Suppressor macrophage (primary cell): ENCODE measurements at regions not wholly inside any gene's neighbourhood (a gene's known extent, or its start where the extent isn't known, plus 50 kb on each side); places are given as distances from the start of the nearest gene placed in this dataset.
"Not testable (repeated sequence)": the region's sequence is repeated elsewhere in the genome, so short reads cannot be mapped to it uniquely, and the experiment has no call there.

Source experiments
- DNase-seq, 4 experiments: peaks; one replicate each; pipeline ENCODE4 v3.0.0-alpha.2; 2020 to 2022

DNA sequence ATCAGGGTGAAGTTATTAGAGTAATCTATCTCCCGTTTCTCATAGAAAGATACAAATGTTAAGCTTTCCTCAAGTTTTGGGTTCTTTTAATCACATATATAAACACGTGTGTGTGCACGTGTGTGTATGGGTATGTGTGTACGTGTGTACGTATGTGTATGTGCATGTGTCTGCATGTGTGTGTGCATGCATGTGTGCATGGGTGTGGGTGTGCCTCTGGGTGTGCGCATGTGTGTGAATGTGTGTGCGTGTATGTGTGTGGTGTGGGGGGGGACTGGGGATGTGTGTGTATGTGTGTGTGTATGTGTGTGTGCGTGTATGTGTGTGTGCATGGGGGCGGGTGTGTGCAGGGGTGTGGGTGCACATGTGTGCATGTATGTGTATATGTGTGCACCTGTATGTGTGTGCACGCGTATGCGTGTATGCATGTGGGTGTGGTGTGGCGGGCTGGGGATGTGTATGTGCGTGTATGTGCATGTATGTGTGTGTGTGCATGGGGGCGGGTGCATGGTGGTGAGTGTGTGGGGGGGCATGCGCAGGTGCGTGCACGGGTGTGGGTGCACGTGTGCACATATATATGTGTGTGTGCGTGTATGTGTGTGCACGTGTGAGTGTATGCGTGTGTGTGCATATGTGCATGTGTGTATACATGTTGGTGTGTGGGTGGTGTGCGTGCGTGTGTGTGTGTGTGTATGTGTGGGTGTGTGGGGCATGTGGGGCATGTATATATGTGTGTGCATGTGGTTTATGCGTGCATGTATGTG is 304.0 kb downstream of the MBD2 start:
- no peak for DNase-seq

GRCh38 chr18:53918091-53918490 is 306.4 kb downstream of the MBD2 start:
- DNase-seq = no peak

DNA sequence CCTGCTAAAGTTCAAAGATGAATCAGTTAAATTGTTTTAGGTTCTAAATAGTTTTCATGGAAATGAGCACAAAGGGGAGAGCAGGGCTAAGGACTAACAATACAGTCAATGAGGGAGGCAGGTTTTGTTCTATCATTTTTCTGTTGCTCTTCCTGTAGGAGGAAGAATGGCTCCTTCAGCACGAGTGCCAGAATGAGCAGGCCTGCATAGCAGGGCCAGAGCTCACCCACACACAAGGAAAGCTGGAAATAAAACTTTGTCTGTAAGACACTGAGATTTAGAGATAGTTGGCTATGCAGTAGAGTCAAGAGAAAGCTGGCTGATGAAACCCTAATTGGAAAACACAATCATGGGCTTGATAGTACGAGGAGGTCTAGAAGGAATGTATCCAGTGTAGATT is 313.3 kb downstream of the MBD2 start:
- DNase-seq = no peak

- DNase-seq = peak; percentile 21 to 53 (median 44)
Measured at GRCh38 chr18:53909668-53910067, 314.8 kb downstream of the MBD2 start.

DNA sequence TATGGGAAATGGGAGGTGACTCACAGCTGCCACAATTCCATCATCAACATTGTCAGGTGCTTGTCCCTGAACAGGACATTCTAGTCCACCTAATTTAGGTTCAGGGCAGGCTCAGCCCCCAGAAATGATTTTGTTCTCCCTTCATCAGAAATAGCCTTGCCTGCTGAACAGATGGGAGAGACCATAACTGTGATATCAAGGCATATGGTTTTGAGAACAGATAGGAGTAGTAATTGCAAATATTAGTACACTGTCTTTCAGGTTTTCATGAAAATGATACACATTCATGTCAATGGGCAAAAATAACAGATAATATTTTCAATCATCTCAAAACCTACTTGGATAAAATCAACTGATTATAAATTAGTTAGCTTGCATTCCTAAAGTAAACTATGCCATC is 316.5 kb downstream of the MBD2 start:
- no peak for DNase-seq

- no peak for DNase-seq
Measured at GRCh38 chr18:53906681-53907080, 317.8 kb downstream of the MBD2 start.

GRCh38 chr18:53894675-53895442 is 329.6 kb downstream of the MBD2 start:
- DNase-seq = no peak

- no peak for DNase-seq
Measured at GRCh38 chr18:53887447-53887846, 337.0 kb downstream of the MBD2 start.

GRCh38 chr18:53886058-53886457 is 338.4 kb downstream of the MBD2 start:
- DNase-seq = no peak

DNA sequence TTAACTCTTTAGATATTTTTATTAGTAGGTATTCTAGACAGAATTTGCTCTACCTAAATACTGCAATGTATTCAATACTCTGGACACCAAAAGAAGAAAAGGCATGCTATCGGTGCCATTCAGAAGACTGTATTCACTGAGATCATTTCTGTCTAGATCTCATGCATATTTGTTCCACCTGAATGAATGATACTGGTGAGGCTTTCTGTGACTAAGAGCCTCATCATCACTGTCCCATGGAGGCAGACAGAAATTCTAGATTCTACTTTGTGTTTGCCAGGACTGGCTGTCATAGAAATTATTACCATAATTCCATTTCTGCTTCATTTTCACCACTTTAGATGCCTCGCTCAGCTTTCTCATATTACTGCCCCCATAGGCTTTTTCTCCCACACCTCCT is 340.7 kb downstream of the MBD2 start:
- DNase-seq = no peak

DNA sequence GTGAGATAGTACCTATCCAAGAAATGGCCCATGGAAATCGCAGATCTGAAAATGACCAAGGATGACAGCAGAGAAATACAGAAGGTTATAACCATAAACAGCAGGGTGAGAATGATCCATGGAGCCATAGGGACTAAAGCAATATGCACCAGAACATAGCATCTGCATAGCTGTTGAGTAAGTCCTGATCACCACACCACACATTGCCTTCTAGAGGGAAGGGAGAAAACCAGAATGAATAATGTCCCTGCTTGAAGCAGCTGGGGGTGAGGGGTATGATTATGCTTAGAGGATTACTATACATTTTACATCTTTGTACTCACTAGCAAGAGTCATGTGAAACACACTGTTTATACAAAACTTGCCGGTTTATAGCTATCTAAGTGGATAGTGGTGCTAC is 350.4 kb downstream of the MBD2 start:
- DNase-seq = no peak

DNA sequence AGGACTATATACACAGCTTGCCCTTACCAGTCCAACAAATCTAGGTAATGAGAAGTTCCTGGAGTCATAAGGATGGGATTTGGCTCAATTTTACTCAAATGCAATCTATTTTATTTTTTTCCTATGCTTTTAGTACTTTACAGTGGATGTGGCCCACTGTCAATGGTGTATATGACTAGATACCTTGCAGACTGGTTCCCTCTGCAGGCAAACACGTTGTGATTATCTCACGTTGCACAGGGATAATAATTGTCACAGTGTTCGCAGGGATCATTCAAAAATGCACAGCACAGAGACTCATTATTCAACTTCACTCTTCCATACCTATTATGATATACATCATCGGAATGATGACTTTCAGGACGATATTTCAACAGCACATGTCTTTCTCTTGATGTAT is 359.7 kb downstream of the MBD2 start:
- no peak for DNase-seq

DNA sequence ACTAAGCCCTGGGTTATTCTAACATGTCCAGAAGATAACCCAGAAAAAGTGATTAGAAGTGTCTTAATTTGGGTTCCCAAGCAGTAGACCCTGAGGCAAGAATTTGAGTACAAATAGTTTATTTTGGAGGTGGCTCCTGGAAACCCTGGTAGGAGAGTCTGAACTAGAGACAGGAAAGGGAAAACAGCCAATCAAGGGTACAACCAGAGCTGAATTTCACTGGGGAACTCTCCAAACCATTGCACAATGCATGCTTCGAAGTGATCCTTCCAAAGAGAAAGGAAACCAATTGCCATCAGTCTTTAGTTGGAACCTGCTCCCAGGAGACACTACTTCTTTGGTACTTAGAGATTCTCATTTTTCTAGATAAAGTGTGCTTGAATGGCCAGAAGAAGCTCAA is 361.5 kb downstream of the MBD2 start:
- DNase-seq = no peak

GRCh38 chr18:53861185-53861584 is 363.3 kb downstream of the MBD2 start:
- no peak for DNase-seq

- no peak for DNase-seq
Measured at GRCh38 chr18:53859764-53860163, 364.7 kb downstream of the MBD2 start.

DNA sequence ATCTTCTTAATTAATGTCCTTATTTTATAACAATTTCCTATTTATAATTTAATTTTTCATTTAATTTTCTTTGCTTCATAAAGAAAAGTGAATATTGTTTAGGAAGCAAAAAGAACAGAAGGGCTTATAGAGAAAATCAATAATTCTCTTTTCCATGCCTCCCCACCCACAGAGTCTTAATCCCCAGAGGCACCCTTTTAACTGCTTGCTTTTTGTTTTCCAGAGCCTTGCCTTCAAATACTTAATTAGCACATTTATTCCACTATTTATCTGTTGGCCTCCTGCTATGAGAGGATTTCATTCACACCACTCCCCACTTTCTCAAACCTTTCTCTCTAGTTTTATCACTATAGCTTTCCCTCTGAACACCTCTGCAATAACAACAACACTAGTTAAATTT is 373.6 kb downstream of the MBD2 start:
- DNase-seq = no peak

GRCh38 chr18:53843763-53844162 is 380.7 kb downstream of the MBD2 start:
- no peak for DNase-seq

- DNase-seq = no peak
Measured at GRCh38 chr18:53843113-53843760, 381.2 kb downstream of the MBD2 start.

DNA sequence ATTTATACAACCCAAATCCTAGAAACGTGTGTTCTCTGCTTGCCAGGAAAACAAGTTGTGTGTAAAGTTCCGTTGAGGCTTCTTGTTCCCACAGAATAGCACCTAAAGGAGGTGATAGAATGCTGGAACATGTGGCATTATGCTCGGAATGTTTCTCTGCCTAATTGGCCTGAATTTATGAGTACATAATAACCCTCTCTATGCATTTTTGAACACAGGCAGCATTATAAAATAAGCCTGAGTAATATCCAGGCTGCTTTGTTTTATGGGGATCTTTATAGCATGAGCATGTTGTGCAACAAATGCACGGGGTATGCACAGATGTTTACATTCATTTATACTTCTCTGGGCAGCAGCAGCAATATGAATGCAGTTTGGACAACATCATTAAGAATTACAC is 385.7 kb downstream of the MBD2 start:
- DNase-seq = no peak

DNA sequence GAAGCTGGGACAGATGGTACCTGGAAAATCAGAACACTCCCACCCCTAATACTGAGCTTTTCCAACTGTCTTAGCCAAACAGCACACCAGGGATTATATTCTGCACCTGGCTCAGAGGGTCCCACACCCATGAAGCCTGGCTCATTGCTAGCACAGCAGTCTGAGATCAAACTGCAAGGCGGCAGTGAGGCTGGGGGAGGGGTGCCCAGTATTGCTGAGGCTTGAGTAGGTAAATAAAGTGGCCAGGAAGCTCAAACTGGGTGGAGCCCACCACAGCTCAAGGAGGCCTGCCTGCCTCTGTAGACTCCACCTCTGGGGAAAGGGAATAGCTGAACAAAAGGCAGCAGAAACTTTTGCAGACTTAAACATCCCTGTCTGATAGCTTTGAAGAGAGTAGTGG is 403.3 kb downstream of the MBD2 start:
- DNase-seq = not testable (repeated sequence)

GRCh38 chr18:53819671-53820070 is 404.8 kb downstream of the MBD2 start:
- no peak for DNase-seq

- DNase-seq = no peak
Measured at GRCh38 chr18:53819174-53819573, 405.3 kb downstream of the MBD2 start.
